HL-60 (cell line): ENCODE measurements at regions not wholly inside any gene's neighbourhood (a gene's known extent, or its start where the extent isn't known, plus 50 kb on each side); places are given as distances from the start of the nearest gene placed in this dataset.

Experiments used
- POLR2AphosphoS5 ChIP-seq: IDR thresholded peaks from 2 replicates; pipeline ENCODE4 v1.6.1; 2012; ENCODE audit warnings: low read depth
- SPI1 ChIP-seq: IDR thresholded peaks from 2 replicates; pipeline ENCODE4 v1.6.1; 2012; ENCODE audit warnings: low read depth, mild to moderate bottlenecking, borderline replicate concordance
- TF ChIP-seq, protein P1 (sequence below): IDR thresholded peaks from one replicate; pipeline ENCODE4 v1.5.1; 2011; ENCODE audit warnings: low read length, control low read depth, inconsistent platforms; ENCODE audit not compliant: insufficient read depth
- TF ChIP-seq, protein P2 (sequence below): IDR thresholded peaks from 2 replicates; pipeline ENCODE4 v1.6.1; 2012; ENCODE audit warnings: low read depth; ENCODE audit not compliant: insufficient replicate concordance

DNA sequence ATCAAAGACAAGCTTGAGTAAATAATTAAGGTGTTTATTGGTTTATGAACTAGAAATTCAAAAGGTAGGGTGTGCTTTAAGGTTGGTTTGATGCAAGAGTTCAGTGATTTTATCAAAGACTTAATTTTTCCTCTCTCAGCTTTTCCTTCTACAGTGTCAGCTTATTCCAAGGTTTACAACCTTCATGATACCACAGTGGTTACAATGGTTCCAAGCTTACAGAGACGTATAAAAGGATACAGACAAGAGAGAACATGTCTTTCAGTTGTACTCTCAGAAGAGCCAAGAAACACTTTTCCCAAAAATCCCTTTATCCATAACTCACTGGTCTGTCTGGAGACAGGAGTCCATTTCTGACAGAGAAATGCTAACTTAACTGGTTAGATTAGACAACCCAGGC is 93.5 kb upstream of the LOC128125822 start:
- TF ChIP-seq, protein P1, sequence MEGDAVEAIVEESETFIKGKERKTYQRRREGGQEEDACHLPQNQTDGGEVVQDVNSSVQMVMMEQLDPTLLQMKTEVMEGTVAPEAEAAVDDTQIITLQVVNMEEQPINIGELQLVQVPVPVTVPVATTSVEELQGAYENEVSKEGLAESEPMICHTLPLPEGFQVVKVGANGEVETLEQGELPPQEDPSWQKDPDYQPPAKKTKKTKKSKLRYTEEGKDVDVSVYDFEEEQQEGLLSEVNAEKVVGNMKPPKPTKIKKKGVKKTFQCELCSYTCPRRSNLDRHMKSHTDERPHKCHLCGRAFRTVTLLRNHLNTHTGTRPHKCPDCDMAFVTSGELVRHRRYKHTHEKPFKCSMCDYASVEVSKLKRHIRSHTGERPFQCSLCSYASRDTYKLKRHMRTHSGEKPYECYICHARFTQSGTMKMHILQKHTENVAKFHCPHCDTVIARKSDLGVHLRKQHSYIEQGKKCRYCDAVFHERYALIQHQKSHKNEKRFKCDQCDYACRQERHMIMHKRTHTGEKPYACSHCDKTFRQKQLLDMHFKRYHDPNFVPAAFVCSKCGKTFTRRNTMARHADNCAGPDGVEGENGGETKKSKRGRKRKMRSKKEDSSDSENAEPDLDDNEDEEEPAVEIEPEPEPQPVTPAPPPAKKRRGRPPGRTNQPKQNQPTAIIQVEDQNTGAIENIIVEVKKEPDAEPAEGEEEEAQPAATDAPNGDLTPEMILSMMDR: no peak
- TF ChIP-seq, protein P2, sequence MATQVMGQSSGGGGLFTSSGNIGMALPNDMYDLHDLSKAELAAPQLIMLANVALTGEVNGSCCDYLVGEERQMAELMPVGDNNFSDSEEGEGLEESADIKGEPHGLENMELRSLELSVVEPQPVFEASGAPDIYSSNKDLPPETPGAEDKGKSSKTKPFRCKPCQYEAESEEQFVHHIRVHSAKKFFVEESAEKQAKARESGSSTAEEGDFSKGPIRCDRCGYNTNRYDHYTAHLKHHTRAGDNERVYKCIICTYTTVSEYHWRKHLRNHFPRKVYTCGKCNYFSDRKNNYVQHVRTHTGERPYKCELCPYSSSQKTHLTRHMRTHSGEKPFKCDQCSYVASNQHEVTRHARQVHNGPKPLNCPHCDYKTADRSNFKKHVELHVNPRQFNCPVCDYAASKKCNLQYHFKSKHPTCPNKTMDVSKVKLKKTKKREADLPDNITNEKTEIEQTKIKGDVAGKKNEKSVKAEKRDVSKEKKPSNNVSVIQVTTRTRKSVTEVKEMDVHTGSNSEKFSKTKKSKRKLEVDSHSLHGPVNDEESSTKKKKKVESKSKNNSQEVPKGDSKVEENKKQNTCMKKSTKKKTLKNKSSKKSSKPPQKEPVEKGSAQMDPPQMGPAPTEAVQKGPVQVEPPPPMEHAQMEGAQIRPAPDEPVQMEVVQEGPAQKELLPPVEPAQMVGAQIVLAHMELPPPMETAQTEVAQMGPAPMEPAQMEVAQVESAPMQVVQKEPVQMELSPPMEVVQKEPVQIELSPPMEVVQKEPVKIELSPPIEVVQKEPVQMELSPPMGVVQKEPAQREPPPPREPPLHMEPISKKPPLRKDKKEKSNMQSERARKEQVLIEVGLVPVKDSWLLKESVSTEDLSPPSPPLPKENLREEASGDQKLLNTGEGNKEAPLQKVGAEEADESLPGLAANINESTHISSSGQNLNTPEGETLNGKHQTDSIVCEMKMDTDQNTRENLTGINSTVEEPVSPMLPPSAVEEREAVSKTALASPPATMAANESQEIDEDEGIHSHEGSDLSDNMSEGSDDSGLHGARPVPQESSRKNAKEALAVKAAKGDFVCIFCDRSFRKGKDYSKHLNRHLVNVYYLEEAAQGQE: no peak
- no peak for TF ChIP-seq POLR2AphosphoS5
- TF ChIP-seq SPI1: no peak
